Neural progenitor cell (in vitro differentiated cells): ENCODE measurements at regions not wholly inside any gene's neighbourhood (a gene's known extent, or its start where the extent isn't known, plus 50 kb on each side); places are given as distances from the start of the nearest gene placed in this dataset.

ENCODE experiments used
- DNase-seq: peaks from one replicate; pipeline ENCODE4 v3.0.0-alpha.2; 2016; ENCODE audit warnings: low spot score
- H2AFZ ChIP-seq: fragments of 200-600 bp; sonication (generic); replicated peaks from 2 replicates; pipeline ENCODE4 v1.6.1; 2016; ENCODE audit warnings: antibody characterized with exemption
- H3F3A ChIP-seq: fragments of 200-600 bp; sonication (generic); 2 replicates; pipeline ENCODE4 v1.6.1; 2016; ENCODE audit warnings: antibody characterized with exemption, low read depth
- H3K27ac ChIP-seq: fragments of 200-600 bp; sonication (generic); 2 replicates; pipeline ENCODE4 v1.5.1; 2016; ENCODE audit warnings: mild to moderate bottlenecking
- H3K27me3 ChIP-seq: fragments of 200-600 bp; sonication (generic); 2 replicates; pipeline ENCODE4 v1.6.1; 2016; ENCODE audit warnings: mild to moderate bottlenecking, moderate library complexity
- H3K36me3 ChIP-seq: fragments of 200-600 bp; sonication (generic); 2 replicates; pipeline ENCODE4 v1.5.1; 2016
- H3K4me1 ChIP-seq: fragments of 200-600 bp; sonication (generic); 2 replicates; pipeline ENCODE4 v1.6.1; 2016; ENCODE audit warnings: mixed run types
- H3K4me2 ChIP-seq: fragments of 200-600 bp; sonication (generic); 2 replicates; pipeline ENCODE4 v1.6.1; 2016
- H3K4me3 ChIP-seq: fragments of 200-600 bp; sonication (generic); 2 replicates; pipeline ENCODE4 v1.5.1; 2016
- H3K79me2 ChIP-seq: fragments of 200-600 bp; sonication (generic); 2 replicates; pipeline ENCODE4 v1.6.1; 2016; ENCODE audit warnings: low read depth
- H3K9ac ChIP-seq: fragments of 200-600 bp; sonication (generic); 2 replicates; pipeline ENCODE4 v1.6.1; 2016
- H3K9me3 ChIP-seq: fragments of 200-600 bp; sonication (generic); 2 replicates; pipeline ENCODE4 v1.5.1; 2016; ENCODE audit warnings: low read depth
- H4K20me1 ChIP-seq: fragments of 200-600 bp; sonication (generic); 2 replicates; pipeline ENCODE4 v1.6.1; 2016; ENCODE audit warnings: low read depth
- H3K27ac Mint-ChIP-seq: 3 replicates; pipeline ENCODE4 v1.8.0; 2021; ENCODE audit warnings: mixed read lengths
- H3K27me3 Mint-ChIP-seq: 2 replicates; pipeline ENCODE4 v1.8.0; 2022; ENCODE audit warnings: low read depth, mild to moderate bottlenecking, inconsistent platforms, moderate library complexity, mixed read lengths; ENCODE audit not compliant: insufficient read depth
- H3K36me3 Mint-ChIP-seq: 3 replicates; pipeline ENCODE4 v1.8.0; 2021; ENCODE audit warnings: mixed read lengths
- H3K4me1 Mint-ChIP-seq: 3 replicates; pipeline ENCODE4 v1.8.0; 2021; ENCODE audit warnings: mixed read lengths
- H3K4me3 Mint-ChIP-seq: 3 replicates; pipeline ENCODE4 v1.8.0; 2021; ENCODE audit warnings: mild to moderate bottlenecking, moderate library complexity, mixed read lengths
- H3K9me3 Mint-ChIP-seq: 3 replicates; pipeline ENCODE4 v1.8.0; 2020; ENCODE audit warnings: mixed read lengths
- CTCF ChIP-seq: fragments of 200-600 bp; sonication (generic); IDR thresholded peaks from 2 replicates; pipeline ENCODE4 v1.5.1; 2017; ENCODE audit warnings: antibody characterized with exemption, mild to moderate bottlenecking
- EZH2 ChIP-seq: fragments of 200-600 bp; sonication (generic); IDR thresholded peaks from 2 replicates; pipeline ENCODE4 v1.6.1; 2017; ENCODE audit warnings: antibody characterized with exemption, mild to moderate bottlenecking, moderate library complexity
- EZH2phosphoT487 ChIP-seq: fragments of 200-600 bp; sonication (generic); IDR thresholded peaks from 2 replicates; pipeline ENCODE4 v1.6.1; 2017; ENCODE audit warnings: antibody characterized with exemption

- no peak overlapping the region for H3K27ac Mint-ChIP-seq
- Histone ChIP-seq H3K9ac (no peak overlapping the region), H3F3A (no peaks in the 10 kb centered on the region), H3K4me1 (no peaks in the 10 kb centered on the region), H3K27me3 (no peaks in the 10 kb centered on the region), H3K9me3 (no peaks in the 10 kb centered on the region), H3K4me3 (no peak overlapping the region), H3K27ac (no peak overlapping the region), H3K79me2 (no peaks in the 10 kb centered on the region), H3K4me2 (no peak overlapping the region), H4K20me1 (no peaks in the 10 kb centered on the region), H3K36me3 (no peaks in the 10 kb centered on the region), H2AFZ (no peak overlapping the region)
- no peaks in the 10 kb centered on the region for H3K27me3 Mint-ChIP-seq
- H3K36me3 Mint-ChIP-seq: no peaks in the 10 kb centered on the region
- TF ChIP-seq EZH2: no peak
- H3K4me1 Mint-ChIP-seq: no peaks in the 10 kb centered on the region
- no peak overlapping the region for H3K4me3 Mint-ChIP-seq
- no peaks in the 10 kb centered on the region for H3K9me3 Mint-ChIP-seq
- DNase-seq: no peak
Observed at GRCh38 chr13:44692173-44692713, 116.1 kb upstream of the TSC22D1 start.

- peaks cover 9% of the 10 kb centered on the region for H3K9me3 Mint-ChIP-seq
- no peaks in the 10 kb centered on the region for H3F3A ChIP-seq
- no peaks in the 10 kb centered on the region for H3K27me3 Mint-ChIP-seq
- H3K36me3 ChIP-seq: no peaks in the 10 kb centered on the region
- H3K4me2 ChIP-seq: no peak overlapping the region
- no peaks in the 10 kb centered on the region for H3K9me3 ChIP-seq
- no peaks in the 10 kb centered on the region for H3K79me2 ChIP-seq
- no peak overlapping the region for H3K4me3 Mint-ChIP-seq
- H3K4me1 ChIP-seq: no peaks in the 10 kb centered on the region
- no peak for TF ChIP-seq EZH2phosphoT487
- TF ChIP-seq CTCF: no peak
- TF ChIP-seq EZH2: no peak
- no peaks in the 10 kb centered on the region for H3K27me3 ChIP-seq
- no peak overlapping the region for H3K27ac Mint-ChIP-seq
- H3K27ac ChIP-seq: no peak overlapping the region
- no peaks in the 10 kb centered on the region for H3K4me1 Mint-ChIP-seq
- H3K9ac ChIP-seq: no peak overlapping the region
- no peak overlapping the region for H3K4me3 ChIP-seq
- H3K36me3 Mint-ChIP-seq: no peaks in the 10 kb centered on the region
- DNase-seq: no peak
- no peak overlapping the region for H2AFZ ChIP-seq
- H4K20me1 ChIP-seq: no peaks in the 10 kb centered on the region
Observed at GRCh38 chr13:44690376-44690775, 114.2 kb upstream of the TSC22D1 start.

GRCh38 chr13:44688652-44689051, 112.5 kb upstream of the TSC22D1 start:
- no peaks in the 10 kb centered on the region for H3K36me3 ChIP-seq
- no peak for TF ChIP-seq CTCF
- TF ChIP-seq EZH2phosphoT487: no peak
- TF ChIP-seq EZH2: no peak
- H3K9me3 Mint-ChIP-seq: peaks cover 15% of the 10 kb centered on the region

GRCh38 chr13:44686531-44686934, 110.4 kb upstream of the TSC22D1 start:
- DNase-seq: no peak
- Histone ChIP-seq H3K4me2 (no peak overlapping the region), H2AFZ (no peak overlapping the region), H3K36me3 (no peaks in the 10 kb centered on the region), H4K20me1 (no peaks in the 10 kb centered on the region), H3K9me3 (no peaks in the 10 kb centered on the region), H3K4me3 (no peak overlapping the region), H3K4me1 (no peaks in the 10 kb centered on the region), H3K27me3 (no peaks in the 10 kb centered on the region), H3K27ac (no peak overlapping the region), H3F3A (no peaks in the 10 kb centered on the region), H3K79me2 (no peaks in the 10 kb centered on the region), H3K9ac (no peak overlapping the region)
- H3K9me3 Mint-ChIP-seq: peaks cover 17% of the 10 kb centered on the region
- TF ChIP-seq CTCF (no peak), EZH2 (no peak), EZH2phosphoT487 (no peak)
- no peaks in the 10 kb centered on the region for H3K4me1 Mint-ChIP-seq
- H3K27me3 Mint-ChIP-seq: peaks cover 2% of the 10 kb centered on the region
- H3K27ac Mint-ChIP-seq: no peak overlapping the region
- H3K36me3 Mint-ChIP-seq: no peaks in the 10 kb centered on the region
- H3K4me3 Mint-ChIP-seq: no peak overlapping the region

More at GRCh38 chr13:44688652-44689051, 112.5 kb upstream of the TSC22D1 start:
- no peaks in the 10 kb centered on the region for H3K4me1 Mint-ChIP-seq
- no peak overlapping the region for H3K9ac ChIP-seq
- no peaks in the 10 kb centered on the region for H4K20me1 ChIP-seq
- no peak overlapping the region for H3K4me3 ChIP-seq
- no peak for DNase-seq
- no peak overlapping the region for H3K4me2 ChIP-seq
- no peak overlapping the region for H3K27ac ChIP-seq
- H3F3A ChIP-seq: no peaks in the 10 kb centered on the region
- no peak overlapping the region for H2AFZ ChIP-seq
- no peak overlapping the region for H3K27ac Mint-ChIP-seq
- no peaks in the 10 kb centered on the region for H3K79me2 ChIP-seq
- H3K27me3 Mint-ChIP-seq: peaks cover 2% of the 10 kb centered on the region
- no peaks in the 10 kb centered on the region for H3K9me3 ChIP-seq
- H3K36me3 Mint-ChIP-seq: no peaks in the 10 kb centered on the region
- H3K4me3 Mint-ChIP-seq: no peak overlapping the region
- H3K27me3 ChIP-seq: no peaks in the 10 kb centered on the region
- no peaks in the 10 kb centered on the region for H3K4me1 ChIP-seq
